Ovary (tissue), 3 donors: ENCODE measurements at regions not wholly inside any gene's neighbourhood (a gene's known extent, or its start where the extent isn't known, plus 50 kb on each side); places are given as distances from the start of the nearest gene placed in this dataset.

Experiments used
- EP300 ChIP-seq: sonication (generic); formaldehyde crosslinking; IDR thresholded peaks from one replicate; pipeline ENCODE4 v1.6.1; 2017; ENCODE audit warnings: antibody characterized with exemption
- POLR2A ChIP-seq: fragments of 450-650 bp; IDR thresholded peaks from one replicate; pipeline ENCODE4 v1.6.1; 2017; ENCODE audit warnings: antibody characterized with exemption, mild to moderate bottlenecking, moderate library complexity
- TF ChIP-seq, protein P1 (sequence below), 3 donors: fragments of 450-650 bp in 2 of 3; fragments of 200-600 bp in 1 of 3; IDR thresholded peaks; one replicate each; pipeline versions ENCODE4 v1.5.1 to v1.8.0; 2016 to 2022; ENCODE audit warnings: antibody characterized with exemption in 3 of 3, mild to moderate bottlenecking in 1 of 3
- donor health status: DM: no; HTN: no; CAD: no.

DNA sequence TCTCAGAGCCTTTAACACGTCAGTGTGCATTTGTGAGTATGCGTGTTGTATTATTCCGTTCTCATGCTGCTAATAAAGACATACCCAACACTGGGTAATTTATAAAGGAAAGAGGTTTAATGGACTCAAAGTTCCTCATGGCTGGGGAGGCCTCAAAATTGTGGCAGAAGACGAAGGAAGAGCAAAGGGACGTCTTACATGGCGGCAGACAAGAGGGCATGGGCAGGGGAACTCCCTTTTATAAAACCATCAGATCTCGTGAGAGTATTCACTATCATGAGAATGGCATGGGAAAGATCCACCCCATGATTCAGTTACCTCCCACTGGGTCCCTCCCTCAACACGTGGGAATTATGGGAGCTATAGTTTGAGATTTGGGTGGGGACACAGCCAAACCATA lies 285.0 kb downstream of the PBX3 start:
- TF ChIP-seq, protein P1, sequence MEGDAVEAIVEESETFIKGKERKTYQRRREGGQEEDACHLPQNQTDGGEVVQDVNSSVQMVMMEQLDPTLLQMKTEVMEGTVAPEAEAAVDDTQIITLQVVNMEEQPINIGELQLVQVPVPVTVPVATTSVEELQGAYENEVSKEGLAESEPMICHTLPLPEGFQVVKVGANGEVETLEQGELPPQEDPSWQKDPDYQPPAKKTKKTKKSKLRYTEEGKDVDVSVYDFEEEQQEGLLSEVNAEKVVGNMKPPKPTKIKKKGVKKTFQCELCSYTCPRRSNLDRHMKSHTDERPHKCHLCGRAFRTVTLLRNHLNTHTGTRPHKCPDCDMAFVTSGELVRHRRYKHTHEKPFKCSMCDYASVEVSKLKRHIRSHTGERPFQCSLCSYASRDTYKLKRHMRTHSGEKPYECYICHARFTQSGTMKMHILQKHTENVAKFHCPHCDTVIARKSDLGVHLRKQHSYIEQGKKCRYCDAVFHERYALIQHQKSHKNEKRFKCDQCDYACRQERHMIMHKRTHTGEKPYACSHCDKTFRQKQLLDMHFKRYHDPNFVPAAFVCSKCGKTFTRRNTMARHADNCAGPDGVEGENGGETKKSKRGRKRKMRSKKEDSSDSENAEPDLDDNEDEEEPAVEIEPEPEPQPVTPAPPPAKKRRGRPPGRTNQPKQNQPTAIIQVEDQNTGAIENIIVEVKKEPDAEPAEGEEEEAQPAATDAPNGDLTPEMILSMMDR (IDR thresholded peaks at IDR 0.05): no peak
- TF ChIP-seq POLR2A (no peak), EP300 (no peak)
